ENCODE measurements at regions not wholly inside any gene's neighbourhood (a gene's known extent, or its start where the extent isn't known, plus 50 kb on each side); places are given as distances from the start of the nearest gene placed in this dataset.
"Not testable (repeated sequence)": the region's sequence is repeated elsewhere in the genome, so short reads cannot be mapped to it uniquely, and the experiment has no call there.

DNA sequence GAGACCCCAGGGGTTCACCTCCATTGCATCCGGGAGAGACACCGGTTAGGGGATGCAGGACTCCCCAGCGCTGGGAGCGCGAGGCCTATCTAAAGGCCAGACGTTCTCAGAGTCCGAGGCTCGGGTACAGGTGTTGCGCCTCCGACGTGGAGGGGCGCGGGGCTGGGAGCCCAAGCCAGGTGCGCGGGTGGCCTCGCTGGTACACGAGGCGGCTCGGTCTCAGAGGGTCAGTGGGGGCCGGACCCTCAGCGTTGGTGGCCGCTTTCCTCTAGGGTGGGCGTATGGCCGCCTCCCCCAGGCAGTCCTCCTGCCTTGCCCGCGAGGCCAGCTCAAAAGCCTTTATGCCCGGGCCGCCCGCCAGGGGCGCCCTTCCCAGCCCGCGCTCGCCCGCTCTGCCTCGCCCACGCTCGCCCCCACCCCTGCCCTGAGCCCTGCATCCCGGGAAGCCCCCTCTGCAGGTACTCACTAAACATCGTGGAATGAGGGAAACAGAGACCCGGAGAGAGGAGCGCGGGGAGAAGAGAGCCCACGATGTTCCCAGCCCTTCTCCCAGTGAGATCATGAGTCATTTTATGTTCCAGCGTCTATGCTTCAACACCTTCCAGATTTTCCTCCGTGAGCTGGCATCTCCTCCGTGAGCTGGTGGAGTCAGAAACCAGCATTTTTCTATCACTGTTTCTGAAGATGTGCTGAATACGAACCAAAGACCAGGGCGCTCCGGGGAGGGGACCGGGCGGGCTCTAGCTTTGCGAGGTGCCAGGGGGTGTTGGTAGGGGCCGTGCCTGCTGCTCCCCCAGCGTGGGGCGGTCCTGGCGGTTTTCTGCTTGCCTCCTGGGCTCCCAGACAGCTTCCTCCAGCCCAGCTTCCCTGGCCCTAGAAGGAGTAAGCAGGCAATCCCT is 73.8 kb downstream of the DIO3 start:
- DNase-seq: no peak

DNA sequence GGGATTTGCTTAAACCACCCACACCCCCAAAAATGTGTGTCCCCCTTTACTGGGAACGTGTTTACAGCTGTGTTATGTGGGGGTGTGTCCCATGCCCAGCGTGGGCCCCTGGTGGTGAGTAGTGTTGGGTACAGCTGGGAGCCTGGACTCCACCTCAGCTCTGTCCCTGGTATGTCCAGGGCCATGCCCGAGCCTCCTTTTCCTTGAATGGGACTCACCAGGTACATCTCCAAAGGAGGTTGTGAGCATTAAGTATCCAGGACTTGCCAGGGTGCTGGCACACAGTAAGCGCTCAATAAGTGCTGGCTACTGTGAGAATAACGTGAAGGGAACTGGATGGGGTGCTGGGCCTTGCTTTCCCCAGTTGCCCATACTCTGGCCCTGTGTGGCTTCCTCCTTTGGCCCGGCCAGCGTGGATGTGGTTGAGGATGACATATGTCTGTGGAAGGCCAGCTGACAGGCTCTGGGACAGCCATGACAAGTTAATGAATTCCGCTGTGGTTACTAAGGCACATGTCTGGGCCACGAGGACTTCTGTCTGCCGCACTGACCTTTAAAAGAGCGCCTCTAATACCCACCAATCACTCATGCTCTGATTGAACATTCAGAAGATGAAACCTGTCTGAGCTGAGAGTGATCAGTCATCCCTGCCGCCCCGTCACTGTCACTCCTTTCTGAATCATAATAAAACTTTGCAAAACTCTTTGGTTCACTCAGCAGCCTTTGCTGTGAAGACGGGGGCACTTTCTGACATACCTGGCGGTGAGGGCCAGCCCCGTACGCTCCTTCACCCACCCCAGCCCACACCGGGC is 74.7 kb downstream of the DIO3 start:
- no peak for DNase-seq

DNA sequence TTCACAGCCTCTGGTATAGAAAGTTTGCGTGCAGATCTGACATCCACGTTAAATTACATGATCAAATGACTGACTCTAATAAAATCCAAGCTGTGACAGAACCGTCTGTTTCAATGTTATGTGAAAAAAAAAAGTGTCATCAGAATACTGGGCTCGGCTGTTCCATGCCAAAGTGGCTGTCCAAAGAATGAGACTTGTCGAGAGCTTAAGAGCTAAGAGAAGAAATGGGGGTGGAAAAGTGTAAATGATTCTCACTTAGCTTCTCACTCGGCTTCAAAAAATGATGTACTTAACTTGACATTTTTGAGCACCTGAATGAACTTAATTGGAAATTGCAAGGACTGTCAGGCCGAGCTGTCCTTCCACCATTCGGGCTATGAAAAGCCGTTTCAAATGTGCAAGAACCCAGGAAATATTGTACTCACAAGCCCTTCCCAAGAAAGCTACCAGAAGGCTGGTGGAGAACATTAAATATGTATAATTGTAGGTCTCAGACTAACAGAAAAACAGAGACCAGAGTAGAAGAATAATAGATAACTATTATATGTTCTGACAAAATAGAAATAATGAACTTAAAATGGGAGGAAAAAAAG is 78.0 kb downstream of the DIO3 start:
- no peak for DNase-seq

DNA sequence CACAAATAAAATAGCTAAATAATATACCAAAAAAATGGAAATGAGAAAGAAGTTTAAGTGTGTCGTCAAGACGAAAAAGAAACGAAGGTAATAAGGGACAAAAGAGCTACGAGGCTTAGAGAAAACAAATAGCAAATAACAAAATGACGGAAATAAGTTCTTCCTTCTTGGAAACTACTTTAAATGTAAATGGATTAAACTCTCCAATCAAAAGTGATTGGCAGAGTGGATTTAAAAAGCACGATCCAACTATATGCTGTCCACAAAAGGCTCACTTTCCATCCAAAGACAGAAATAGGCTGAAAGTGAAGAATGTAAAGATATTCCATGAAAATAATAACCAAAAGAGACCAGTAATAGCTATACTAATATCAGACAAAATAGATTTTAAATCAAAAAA is 82.4 kb downstream of the DIO3 start:
- DNase-seq: no peak

DNA sequence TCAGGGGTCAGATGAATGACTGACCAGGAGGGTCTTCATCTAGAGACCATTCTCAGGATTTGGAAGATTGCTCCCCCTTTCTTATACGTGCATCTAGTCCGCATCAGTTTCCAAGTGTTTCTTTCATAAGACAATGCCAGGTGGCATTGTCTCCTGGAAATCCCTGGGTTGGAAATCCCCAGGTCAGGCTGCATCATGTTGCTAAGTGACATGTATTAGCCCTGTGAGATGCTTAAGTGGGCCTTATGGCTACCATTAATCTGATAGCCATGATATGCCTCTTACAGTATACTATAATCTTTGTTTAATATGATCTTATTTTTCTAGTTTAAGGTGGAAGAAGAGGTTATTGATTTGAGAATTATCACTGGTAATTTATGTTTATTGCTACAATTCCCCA is 92.8 kb downstream of the DIO3 start:
- no peak for DNase-seq

DNA sequence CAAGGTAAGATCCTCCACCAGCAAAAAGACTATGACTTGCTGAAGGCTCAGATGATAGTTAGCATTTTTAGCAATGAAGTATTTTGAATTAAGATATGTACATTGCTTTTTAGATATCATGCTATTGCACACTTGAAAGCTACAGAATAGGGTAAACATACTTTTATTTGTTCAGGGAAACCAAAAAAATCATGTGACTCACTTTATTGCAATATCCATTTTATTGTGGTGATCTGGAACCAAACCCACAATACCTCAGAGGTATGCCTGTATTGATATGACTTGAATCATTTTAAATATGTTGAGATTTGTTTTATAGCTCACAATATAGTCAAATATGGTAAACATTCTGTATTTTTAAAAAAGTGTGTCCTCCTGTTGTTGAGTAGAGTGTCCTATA is 96.1 kb downstream of the DIO3 start:
- DNase-seq: no peak

DNA sequence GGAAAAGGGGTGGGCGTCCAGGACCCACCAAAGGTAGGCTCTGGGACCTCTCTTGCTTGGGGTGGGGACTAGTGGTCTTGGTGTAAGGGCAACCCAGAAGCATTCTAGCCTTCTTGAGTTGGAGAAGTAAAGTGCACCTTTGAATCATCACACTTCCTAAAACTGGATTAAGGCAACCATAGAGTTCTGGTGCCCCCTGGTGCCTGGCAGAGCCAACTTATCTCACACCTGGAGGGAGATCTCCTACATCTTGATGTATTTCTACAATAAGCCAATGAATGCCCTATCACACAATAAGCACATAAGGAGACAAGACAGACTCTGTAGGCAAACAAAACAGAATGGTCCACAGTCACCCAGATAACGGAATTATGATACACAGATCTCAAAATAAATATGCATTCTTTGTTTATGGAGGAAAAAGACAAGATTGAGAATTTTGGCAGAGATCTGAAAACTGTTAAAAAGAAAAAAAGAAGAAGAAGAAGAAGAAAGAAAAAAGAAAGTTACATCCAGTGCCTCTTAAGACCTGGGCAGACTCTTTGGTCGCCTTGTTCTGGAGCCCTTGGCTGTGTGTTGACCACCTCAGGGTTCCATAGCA is 95.9 kb upstream of the PPP2R5C start:
- peak; percentile 37 for DNase-seq

DNA sequence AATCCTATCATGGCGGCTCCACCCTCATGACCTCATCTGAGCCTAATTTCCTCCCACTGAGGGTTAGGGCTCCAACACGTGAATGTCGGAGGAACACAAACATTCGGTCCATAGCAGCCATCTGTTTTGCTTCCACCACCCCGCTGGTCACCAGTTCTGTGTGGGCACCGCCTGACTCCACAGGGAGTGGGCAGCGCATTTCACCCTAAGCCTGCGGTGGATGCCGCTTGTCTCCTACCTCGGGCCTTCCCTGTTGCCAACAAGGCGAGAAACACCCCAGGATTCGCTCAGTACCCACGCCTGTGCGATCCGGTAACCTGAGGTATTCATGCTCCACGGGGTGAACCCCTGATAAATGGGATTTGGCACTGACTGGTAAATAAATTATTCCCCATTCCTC is 95.2 kb upstream of the PPP2R5C start:
- no peak for DNase-seq

DNA sequence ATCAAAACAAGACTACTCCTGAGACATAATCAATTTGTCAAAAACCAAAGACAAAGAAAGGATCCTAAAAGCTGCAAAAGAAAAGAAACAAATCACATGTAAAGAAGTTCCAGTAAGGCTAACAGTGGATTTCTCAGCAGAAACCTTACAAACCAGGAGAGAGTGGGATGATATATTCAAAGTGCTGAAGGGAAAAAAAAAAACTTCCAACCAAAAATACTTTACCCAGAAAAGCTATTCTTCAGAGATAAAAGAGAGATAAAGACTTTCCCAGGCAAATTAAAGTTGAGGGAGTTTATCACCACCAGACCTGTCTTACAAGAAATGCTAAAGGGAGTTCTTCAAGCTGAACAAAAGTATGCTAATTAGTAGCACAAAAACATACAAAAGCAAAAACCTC is 91.9 kb upstream of the PPP2R5C start:
- DNase-seq: no peak

DNA sequence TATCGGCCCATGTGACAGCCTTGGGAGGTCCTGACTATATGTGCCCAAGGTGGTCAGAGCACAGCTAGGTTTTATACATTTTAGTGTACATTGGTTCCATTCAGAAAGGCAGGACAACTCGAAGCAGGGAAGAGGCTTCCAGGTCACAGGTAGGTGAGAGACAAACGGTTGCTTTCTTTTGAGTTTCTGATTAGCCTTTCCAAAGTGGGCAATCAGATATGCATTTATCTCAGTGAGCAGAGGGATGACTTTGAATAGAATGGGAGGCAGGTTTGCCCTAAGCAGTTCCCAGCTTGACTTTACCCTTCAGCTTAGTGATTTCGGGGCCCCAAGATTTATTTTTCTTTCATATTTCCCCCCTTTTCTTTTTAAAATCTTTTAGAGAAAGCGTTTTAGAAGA is 87.6 kb upstream of the PPP2R5C start:
- DNase-seq: no peak

DNA sequence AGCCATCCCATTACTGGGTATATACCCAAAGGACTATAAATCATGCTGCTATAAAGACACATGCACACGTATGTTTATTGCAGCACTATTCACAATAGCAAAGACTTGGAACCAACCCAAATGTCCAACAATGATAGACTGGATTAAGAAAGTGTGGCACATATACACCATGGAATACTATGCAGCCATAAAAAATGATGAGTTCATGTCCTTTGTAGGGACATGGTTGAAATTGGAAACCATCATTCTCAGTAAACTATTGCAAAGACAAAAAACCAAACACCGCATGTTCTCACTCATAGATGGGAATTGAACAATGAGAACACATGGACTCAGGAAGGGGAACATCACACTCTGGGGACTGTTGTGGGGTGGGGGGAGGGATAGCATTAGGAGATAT is 85.7 kb upstream of the PPP2R5C start:
- not testable (repeated sequence) for DNase-seq

DNA sequence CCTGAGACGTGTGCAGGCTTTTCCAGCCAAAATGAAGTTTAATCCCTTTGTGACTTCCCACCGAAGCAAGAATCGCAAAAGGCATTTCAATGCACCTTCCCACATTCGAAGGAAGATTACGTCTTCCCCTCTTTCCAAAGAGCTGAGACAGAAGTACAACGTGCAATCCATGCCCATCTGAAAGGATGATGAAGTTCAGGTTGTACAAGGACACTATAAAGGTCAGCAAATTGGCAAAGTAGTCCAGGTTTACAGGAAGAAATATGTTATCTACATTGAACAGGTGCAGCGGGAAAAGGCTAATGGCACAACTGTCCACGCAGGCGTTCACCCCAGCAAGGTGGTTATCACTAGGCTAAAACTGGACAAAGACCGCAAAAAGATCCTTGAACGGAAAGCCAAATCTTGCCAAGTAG is 83.6 kb upstream of the PPP2R5C start:
- not testable (repeated sequence) for DNase-seq

DNA sequence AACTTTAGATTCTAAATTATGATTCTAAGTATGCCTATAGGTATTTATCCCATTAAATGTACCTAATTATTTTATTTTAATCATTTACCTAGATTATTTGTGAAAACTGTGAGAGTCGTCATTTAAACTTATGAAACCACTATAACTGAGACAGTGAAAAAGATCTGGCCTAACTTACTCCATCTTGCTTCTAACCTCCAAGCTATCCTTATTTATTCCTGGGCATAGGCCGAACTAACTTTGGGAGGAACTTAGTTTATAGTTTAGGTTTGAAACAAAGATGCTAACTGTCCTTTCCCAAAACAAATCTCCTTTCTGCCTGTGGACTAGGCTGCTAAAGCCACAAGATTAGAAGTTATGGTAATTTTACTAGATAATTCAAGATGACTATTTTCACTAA is 79.7 kb upstream of the PPP2R5C start:
- no peak for DNase-seq

DNA sequence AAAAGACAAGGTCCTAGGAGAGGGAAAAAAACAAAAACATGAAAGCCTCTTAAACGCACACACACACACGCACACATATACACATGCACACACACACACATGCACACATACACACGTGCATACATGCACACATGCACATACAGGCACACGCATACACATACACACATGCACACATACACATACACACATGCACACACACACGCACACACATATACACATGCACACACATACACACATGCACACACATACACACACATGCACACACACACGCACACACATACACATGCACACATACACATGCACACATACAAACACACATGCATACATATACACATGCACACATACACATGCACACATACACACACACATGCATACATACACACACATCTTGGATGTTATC is 78.1 kb upstream of the PPP2R5C start:
- no peak for DNase-seq

DNA sequence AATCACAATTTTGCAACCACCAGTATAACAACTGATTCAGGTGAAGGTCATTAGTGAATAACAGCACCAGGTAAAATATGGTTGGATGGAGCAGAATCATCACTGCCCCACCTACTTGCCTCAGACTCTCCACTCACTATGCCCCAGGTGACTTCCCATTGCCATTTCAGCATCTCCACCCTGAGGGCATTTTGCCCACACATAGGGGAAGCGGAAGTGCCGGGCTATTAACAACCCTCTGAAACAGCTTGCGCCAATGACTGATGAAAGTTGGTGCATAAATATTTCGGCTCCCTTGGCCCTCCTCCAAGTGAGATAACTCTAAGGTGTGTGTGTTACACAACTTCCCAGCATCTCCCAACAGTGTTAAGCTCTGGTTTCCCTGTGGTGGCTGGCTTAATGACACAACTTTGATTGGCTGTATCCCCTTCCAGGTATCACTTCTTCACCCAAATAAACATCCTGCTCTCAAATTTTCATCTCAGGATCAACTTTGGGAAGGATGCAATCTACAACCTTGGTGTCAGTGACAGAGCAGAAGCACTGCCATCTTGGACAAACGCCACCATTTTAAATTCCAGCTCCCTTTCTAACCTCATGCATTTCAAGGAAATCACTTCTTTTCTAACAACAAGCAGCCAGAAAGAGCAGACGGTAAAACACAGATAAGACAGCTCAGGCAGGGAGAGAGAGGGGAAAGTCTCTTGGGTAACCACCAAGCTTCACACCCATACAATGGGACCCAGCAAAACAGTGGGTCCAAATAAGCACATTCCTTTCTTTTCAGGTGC is 73.6 kb upstream of the PPP2R5C start:
- no peak for DNase-seq

DNA sequence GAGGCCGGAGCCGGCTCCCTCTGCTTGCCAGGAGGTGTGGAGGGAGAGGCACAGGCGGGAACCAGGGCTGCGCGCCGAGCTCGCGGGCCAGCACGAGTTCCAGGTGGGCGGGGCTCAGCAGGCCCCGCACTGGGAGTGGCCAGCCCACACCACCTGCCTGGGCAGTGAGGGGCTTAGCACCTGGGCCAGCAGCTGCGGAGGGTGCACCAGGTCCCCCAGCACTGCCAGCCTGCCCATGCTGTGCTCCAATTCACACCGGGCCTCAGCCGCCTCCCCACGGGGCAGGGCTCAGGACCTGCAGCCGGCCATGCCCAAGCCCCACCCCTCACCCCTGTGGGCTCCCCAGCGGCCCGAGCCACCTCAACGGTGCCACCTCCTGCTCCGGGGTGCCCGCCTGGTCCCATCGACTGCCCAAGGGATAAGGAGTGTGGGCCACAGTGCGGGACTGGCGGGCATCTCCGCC is 72.4 kb upstream of the PPP2R5C start:
- no peak for DNase-seq

DNA sequence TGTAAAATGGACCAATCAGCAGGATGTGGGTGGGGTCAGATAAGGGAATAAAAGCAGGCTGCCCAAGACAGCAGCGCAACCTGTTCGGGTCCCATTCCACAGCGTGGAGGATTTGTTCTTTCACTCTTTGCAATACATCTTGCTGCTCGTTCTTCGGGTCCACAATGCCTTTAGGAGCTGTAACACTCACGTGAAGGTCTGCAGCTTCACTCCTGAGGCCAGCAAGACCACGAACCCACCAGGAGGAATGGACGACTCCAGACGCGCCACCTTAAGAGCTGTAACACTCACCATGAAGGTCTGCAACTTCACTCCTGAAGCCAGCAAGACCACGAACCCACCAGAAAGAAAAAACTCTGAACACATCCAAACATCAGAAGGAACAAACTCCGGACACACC is 71.5 kb upstream of the PPP2R5C start:
- DNase-seq: not testable (repeated sequence)

DNA sequence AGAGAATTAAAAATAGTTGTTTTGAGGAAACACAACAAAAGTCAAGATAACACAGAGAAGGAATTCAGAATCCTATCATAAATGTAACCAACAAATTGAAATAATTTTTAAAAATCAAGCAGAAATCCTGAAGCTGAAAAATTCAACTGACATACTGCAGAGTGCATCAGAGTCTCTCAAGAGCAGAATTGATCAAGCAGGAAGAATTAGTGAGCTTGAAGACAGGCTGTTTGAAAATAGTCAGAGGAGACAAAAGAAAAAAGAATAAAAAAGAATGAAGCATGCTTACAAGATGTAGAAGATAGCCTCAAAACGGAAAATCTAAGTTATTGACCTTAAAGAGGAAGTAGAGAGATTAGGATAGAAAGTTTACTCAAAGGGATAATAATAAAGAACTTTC is 65.8 kb upstream of the PPP2R5C start:
- no peak for DNase-seq

DNA sequence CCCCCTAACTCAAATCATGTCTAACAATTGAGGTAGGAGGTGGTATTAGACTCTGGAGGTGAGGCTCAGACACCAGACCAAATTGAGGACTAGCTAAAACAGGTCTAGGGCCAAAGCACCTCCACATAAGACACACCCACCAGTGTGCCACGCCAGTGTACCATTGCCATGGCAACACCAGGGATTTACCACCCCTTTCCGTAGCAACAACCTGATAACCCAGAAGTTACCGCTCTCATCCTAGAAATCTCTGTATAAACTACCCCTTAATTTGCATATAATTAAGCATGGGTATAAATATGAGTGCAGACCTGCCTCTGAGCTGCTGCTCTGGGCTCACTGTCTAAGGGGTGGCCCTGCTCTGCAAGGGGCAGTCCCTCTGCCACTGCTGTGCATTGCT is 57.4 kb upstream of the PPP2R5C start:
- no peak for DNase-seq

DNA sequence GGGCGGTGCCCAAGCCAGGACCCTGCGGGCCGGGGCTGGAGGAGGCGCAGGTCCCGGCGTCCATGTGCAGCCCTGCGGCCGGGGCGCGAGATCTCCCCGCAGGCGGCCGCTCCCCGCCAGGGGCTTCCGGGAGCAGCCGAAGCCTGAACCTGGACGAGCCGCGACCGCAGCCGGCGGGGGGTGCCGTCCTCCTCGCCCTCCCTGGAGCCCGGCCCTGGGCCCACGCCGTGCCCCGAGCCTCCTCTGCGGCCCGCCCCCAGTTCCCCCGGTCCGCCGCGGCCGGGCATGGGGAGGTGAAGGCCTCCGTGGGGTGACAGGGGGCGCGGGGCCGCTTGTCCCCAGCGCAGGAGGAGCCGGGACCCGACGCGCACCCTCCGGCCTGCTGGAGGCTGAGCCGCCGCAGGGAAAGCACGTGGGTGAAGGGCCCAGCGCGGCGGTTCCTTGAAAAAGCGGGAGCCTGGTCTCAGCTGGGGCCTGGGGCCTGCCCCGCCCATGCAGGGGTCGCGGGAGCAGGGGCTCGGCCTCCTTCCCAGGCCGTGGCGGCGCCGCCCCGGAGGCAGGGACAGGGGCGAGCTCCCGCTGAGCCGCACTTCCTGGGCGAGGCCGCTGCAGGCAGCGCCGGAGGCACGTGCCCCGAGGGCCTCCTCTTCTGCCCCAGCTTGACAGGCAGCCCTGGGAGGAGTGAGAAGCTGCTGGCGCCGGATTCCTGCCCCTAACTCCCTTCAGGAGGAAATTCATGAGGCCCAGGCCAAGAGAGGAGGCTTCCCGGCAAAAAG is 55.6 kb upstream of the PPP2R5C start:
- DNase-seq: no peak

DNA sequence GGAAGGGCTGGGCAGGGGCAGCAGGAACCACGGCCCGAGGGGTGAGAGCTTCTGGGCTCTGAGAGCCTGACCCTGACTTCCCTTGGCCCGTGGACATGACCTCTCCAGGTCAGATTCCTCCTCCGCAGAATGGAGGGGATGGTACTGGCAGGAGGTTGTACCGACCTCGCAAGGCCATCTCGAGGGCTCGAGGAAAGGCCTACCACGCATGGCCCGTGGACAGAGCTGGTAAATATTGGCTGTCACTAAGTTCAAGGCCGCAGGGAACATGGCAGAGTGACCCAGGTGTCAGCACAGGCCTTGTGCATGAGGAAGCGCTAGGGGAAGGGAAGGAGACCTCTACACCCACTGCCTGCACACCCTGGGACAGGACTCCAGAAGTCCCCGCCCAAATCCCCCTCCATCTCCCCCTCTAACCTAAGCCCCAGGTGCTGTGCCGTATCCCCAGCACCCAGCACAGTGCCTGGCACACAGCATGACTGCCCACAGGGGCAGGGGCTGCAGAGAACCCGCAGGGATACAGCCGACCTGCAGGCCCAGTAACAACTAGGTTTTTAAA is 54.9 kb upstream of the PPP2R5C start:
- DNase-seq: no peak

All from NCI-H1092 treated with DMSO at 0.1 percent for 48 hours (cell line).